GM10248 (cell line): ENCODE measurements at regions not wholly inside any gene's neighbourhood (a gene's known extent, or its start where the extent isn't known, plus 50 kb on each side); places are given as distances from the start of the nearest gene placed in this dataset.
"Not testable (repeated sequence)": the region's sequence is repeated elsewhere in the genome, so short reads cannot be mapped to it uniquely, and the experiment has no call there.

Source experiments
- CTCF ChIA-PET: fragments of 300-600 bp; sonication (Branson Sonifier 250); formaldehyde crosslinking; extraction: SDS; loops from one replicate; lab custom pipeline; 2021; ENCODE audit warnings: antibody characterized with exemption; lab: Yijun Ruan, JAX
- POLR2A ChIA-PET: fragments of 350-650 bp; sonication (Branson Sonifier 250); formaldehyde crosslinking; extraction: SDS; loops from one replicate; lab custom pipeline; 2020; ENCODE audit warnings: antibody characterized with exemption; lab: Yijun Ruan, JAX
- DNase-seq: peaks from one replicate; pipeline ENCODE4 v3.0.0; 2012; ENCODE audit errors: extremely low spot score
- CTCF ChIP-seq: IDR thresholded peaks from 2 replicates; pipeline ENCODE4 v1.5.1; 2012; ENCODE audit warnings: mild to moderate bottlenecking, low read depth; ENCODE audit errors: extremely low read depth, missing control alignments, control extremely low read depth

- DNase-seq: no peak
- TF ChIP-seq CTCF: no peak
- ChIA-PET CTCF (no interaction called here), POLR2A (no interaction called here)
Measured at GRCh38 chr9:36521148-36521547, 51.5 kb upstream of the MELK start.

GRCh38 chr9:36517131-36517530, 55.6 kb upstream of the MELK start:
- ChIA-PET CTCF (interaction anchor here (1.0 to 1.3 kb wide), 3 partner anchors 11 to 18 kb away, joined by 3 to 4 read pairs (median 4); no protein-coding TSS in a partner anchor), POLR2A (interaction anchor here (0.6 kb wide), 1 partner anchor 99 kb away, joined by 8 read pairs; no protein-coding TSS in a partner anchor)
- no peak for TF ChIP-seq CTCF
- DNase-seq: no peak

- POLR2A ChIA-PET: no interaction called here
- CTCF ChIA-PET: interaction anchor here (0.9 to 1.6 kb wide), 2 partner anchors 9 to 97 kb away, joined by 3 to 4 read pairs; no protein-coding TSS in a partner anchor
- DNase-seq: no peak
- TF ChIP-seq CTCF: no peak
Measured at GRCh38 chr9:36504156-36504555, 68.5 kb upstream of the MELK start.

GRCh38 chr9:36503172-36504088, 69.3 kb upstream of the MELK start:
- TF ChIP-seq CTCF: no peak
- POLR2A ChIA-PET: no interaction called here
- CTCF ChIA-PET: interaction anchor here (0.9 to 1.6 kb wide), 2 partner anchors 9 to 96 kb away, joined by 3 to 4 read pairs; no protein-coding TSS in a partner anchor
- DNase-seq: no peak

- CTCF ChIA-PET: interaction anchor here (1.5 kb wide), 1 partner anchor 94 kb away, joined by 7 read pairs; no protein-coding TSS in a partner anchor
- TF ChIP-seq CTCF: no peak
Measured at GRCh38 chr9:36501727-36502126, 71.0 kb upstream of the MELK start.

GRCh38 chr9:36500931-36501330, 71.8 kb upstream of the MELK start:
- CTCF ChIA-PET: interaction anchor here (1.5 kb wide), 1 partner anchor 94 kb away, joined by 7 read pairs; no protein-coding TSS in a partner anchor
- DNase-seq: not testable (repeated sequence)
- POLR2A ChIA-PET: interaction anchor here (1.0 kb wide), 1 partner anchor 100 kb away, joined by 7 read pairs; no protein-coding TSS in a partner anchor

More at GRCh38 chr9:36501727-36502126, 71.0 kb upstream of the MELK start:
- POLR2A ChIA-PET: interaction anchor here (1.0 kb wide), 1 partner anchor 101 kb away, joined by 7 read pairs; no protein-coding TSS in a partner anchor
- DNase-seq: no peak
